ELF-1 (cell line): ENCODE measurements at regions not wholly inside any gene's neighbourhood (a gene's known extent, or its start where the extent isn't known, plus 50 kb on each side); places are given as distances from the start of the nearest gene placed in this dataset.
"Not testable (repeated sequence)": the region's sequence is repeated elsewhere in the genome, so short reads cannot be mapped to it uniquely, and the experiment has no call there.

Source experiments
- DNase-seq: peaks from one replicate; pipeline ENCODE4 v3.0.0-alpha.2; 2016; ENCODE audit warnings: low read depth, low spot score

DNA sequence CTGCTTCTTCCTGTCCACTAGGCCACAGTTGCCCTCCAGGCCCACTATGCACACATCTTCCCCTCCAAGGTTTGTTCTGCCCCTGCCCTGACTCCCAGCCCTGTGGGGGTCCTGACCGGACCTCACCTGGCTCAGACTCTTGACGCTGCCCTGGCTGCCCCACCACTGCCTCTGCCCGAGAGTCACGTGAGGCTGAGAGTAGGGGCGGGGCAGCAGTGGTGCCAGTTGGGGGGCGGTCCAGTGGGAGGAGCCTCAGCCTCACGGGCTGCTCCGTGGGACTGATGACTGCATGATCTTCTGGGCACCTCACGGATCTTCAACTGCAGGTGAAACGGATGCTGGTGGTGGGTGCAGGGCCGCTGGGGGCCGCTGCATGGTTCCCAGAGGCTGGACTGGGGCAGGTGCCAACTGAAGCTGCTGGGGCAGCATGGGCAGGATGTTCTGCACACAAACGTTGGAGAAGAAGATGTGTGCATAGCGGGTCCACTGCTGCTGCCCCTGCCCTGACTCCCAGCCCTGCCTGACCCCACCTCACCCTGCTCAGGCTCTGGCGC lies 77.6 kb downstream of the HHIPL2 start:
- DNase-seq, result not testable (repeated sequence)

DNA sequence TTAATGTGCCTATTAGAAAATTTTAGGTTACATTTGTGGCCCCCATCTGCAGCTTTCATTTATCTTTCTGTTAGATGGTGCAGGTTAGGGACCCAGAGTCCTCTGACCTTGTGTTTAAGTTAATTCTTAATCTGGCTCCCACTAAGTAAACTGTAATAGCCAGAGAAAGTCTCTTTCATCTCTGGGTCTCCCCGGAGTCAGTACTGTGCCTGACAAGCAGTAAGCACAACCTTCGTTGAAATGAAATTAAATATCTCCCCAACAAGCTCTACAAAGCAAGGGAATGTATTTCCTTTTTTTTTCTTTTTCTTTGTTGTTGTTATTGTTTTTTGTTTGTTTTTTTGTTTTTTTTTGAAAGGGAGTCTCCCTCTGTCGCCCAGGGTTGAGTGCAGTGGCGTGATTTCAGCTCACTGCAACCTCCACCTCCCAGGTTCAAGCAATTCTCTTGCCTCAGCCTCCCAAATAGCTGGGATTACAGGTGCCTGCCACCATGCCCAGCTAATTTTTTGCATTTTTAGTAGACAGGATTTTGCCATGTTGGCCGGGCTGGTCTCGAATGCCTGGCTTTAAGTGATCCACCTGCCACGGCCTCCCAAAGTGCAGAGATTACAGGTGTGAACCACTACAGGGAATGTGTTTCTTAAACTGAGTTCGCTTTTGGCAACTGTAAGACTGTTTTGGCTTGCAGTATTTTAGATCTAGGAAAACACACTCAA lies 81.6 kb downstream of the HHIPL2 start:
- DNase-seq, result no peak

DNA sequence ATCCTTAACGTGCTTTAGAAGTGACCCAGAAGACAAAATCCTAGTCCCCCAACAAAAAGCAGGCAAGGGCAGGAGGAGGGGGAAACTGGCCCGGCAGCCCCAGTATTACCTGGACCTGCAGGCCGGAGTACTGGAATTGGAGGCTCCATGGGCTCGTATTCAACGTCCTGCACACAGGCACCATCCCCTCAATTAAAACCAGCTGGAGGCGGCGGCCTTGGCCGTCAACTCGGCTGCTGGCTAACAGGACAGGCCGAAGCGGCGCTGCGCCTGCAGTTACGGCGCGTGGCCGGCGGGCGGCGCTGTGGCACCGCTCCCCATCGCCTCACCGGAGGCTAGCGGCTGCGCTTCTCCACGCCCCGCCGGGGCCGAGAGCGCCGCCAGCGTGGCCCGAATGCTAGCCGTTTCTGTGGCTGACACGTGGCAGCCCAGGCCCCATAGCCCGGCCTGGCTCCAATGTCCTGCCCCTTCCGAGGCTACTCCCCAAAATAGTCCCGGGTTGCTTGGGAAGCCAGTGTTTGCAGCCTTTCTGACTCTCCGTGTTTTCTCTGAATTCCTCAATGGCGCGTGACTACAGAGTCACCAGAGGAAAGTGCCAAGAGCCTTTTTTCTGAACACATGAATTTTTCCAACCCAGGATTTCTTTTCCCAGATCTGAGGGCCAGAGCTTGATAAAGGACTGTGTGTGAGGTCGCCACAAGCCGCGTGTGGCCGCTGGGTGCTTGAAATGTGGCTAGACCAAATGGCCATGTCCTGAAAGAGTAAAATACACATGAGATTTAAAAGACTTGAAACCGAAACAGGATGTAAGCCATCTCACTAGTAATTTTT lies 82.5 kb downstream of the HHIPL2 start:
- DNase-seq, result peak; percentile 97

DNA sequence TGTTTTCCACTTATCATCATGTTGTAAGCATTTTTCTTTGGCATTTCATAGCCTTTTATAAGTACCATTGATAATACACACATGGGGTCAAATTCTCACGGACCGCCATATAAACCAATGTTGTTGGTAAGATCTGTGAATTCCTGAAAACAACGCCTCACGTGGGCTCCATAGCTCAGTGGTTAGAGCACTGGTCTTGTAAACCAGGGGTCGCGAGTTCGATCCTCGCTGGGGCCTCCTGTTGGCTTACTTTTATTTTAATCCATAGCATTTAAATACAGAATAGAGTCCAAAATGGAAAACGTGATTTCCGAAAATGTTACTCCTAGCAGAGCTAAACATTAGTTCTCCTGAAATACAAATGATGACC lies 83.1 kb downstream of the HHIPL2 start:
- no peak for DNase-seq

DNA sequence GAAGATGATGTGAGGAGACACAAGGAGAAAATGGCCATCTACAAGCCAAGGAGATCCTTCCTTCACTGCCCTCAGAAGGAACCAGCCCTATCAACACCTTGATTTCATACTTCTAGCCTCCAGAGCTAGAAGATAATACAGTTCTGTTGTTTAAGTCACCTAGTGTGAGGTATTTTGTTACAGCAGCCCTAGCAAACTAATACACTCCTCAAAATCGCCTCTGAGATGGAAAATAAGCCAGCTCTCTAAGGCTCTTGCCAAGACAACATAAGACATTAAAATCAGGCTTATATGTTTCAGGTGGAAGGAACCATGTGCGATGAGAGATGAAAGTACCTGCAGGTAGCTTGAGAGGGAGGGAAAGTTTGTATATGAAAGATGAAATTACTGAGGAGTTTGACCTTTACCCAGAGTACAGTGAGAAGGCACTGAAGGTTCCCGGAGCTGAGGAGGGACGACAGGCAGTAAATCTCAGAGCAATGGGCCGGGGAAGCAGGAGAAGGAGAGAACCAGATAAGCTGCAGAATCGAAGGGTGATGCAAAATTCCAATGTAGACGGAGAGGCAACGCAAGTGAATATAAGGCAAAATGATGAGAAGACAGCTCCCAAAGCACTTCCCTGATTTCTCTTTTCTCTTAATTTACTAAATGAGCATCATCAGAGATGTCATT lies 84.7 kb downstream of the HHIPL2 start:
- no peak for DNase-seq

DNA sequence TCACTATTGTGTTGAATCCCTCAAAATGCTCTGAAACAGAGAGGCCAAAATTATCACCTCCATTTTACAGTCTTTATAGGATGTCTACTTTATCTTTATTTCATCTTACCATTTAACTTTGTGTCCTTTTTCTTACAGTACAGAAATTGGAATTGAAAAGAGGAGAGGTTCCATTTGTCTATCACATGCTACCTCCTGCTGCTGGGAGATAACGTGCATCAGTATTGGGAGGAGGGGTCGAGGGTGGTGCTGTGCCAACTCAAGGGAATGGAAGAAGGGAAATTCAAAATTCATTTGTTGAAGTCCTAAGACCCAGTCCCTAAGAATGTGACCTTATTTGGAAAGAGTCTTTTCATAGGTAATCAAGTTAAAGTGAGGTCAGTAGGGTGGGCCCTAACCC lies 85.3 kb downstream of the HHIPL2 start:
- no peak for DNase-seq

DNA sequence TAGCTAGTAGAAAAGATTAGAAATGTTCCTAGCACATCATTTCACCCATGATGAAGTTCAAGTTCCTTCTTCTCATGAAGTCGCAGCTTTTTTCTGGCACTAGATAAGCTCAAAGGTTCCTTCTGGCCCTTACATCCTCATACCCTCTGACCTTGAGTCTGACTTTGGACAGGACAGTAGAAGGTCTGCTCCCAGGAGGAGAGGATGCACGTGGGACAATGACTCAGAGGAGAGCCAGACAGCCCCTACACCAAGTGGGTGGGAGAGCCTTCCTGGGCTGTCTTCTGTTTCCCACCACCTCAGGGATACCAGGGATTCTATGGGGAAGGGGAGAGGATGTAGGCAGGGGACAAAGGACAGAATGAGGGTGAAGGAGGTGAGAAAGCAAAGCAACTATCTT lies 86.0 kb downstream of the HHIPL2 start:
- DNase-seq, result no peak

DNA sequence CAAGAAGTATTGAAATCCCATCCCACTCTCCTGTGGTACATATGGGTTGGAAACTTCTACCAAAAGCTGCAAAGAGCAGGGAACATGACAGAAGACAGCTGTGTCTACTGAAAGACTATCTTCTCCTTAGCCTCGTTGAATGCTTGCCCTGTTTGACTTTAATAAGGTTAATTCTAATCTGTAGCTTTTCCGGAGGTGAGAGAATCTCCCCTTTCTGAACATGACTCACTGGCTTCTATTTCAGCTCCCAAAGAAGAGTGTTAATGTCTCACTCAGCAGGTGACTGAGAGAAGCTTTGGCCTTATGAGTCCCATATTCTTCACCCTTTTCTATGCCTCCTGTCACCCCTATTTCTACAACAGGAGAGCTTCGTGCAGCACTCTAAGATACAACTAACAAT lies 88.3 kb downstream of the HHIPL2 start:
- no peak for DNase-seq

DNA sequence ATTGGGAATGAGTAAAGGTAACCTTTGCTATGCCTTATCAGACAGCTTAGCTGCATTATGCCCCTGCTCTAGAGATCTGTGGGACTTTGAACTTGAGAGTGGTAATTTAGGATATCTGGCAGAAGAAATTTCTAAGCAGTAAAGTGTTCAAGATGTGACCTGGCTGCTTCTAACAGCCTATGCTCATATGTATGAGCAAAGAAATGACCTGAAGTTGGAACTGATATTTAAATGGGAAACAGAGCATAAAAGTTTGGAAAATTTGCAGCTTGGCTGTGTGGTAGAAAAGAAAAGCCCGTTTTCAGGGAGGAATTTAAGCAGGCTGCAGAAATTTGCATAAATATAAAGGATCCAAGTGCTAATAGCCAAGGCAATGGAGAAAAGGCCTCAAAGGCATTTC lies 90.4 kb downstream of the HHIPL2 start:
- DNase-seq, result no peak

DNA sequence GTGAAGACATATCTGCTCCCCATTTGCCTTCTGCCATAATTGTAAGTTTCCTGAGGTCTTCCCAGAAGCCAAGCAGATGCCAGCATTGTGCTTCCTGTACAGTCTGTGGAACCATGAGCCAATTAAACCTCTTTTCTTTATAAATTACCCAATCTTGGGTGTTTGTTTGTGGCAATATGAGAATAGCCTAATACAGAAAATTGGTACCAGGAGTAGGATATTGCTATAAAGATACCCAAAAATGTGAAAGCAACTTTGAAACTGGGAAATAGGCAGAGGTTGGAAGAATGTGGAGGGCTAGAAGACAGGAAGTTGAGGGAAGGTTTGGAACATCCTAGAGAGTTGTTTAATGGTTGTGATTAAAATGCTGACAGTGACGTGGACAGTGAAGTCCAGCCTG lies 90.8 kb downstream of the HHIPL2 start:
- no peak for DNase-seq

DNA sequence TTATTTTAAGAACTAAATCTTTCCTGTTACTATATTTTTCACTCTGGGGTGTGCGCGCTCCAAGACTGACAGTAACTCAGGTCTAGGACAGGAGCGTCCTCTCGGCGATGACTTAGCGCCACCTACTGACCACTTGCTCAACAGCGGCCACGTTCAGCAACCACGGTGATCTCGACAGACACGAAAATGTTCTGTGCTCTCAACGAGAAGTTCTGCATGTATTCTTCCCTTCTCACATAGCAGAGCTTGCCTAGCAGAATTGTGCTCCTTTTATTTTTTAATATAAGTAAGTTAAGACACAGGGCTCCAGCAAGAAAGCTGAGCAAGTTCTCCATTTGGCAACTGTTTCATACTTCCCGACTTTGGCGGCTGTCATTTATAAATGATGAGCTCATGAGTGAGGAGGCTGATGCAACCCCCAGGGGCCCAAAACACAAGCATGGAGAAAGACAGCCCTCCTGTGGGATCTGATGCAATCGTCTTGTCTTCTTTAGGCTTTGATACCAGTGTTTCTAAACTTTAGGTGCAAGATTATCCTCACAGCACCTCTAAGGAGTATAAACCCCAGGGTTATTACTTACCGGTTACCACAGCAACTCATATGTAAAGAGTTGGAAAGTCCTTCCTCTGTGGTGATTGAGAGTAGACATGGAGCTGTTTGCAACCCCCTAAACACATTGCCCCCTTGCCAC lies 92.6 kb downstream of the HHIPL2 start:
- peak; percentile 91 for DNase-seq

DNA sequence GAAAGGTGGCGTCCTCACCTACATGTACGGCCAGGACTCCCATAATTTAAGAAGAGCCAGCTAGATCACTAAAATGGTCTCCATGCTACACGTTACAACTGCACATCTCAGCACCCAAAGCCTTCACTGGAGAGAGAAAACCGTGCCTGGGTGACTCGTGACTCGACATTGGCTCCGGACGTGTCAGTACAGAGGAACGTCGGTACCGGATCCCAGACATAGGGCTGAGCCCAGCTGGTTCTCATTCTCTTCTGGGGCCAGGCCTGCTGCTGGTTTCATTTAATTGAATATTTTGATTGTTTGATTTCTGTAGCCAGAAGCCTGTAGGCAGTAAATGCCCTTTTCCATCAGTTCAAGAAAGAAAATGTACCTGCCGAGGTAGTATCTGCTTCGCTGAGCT lies 93.1 kb downstream of the HHIPL2 start:
- no peak for DNase-seq

DNA sequence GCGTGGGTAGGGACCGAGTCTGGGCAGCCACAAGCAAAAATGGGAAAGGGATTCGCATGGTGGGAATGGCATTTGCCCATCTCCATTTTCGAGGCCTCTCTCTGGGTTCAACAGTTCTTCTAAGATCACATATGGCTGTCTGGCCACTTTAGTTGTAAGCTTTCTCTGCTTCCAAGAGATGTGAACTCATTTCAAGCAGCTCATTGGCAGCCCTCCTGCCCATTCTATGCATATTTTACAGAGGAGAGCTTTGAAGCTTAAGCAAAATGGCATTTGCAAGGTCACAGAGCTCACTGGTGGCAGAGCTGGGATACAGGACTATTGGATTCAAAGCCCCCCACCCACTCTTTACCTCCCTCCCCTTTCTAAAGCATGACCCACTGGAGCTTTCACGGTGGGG lies 93.7 kb downstream of the HHIPL2 start:
- DNase-seq, result no peak

DNA sequence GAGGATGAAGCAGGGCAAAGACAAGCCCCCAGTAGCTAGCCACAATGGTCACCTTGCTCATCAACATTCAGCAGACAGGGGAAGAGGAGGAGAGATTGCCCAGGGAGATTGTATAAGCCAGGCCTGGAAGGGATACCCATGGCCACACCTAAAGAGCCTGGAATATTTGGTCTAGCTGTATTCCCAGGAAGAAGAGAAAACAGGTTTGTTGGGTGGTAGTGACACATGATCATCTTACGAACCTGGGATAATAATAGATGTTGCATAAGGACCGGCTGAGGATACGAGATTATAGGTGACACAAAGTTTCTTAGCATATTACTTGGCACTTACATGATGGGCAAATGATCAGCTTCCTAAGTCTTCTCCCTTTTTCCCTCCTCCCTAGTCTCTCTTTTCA lies 95.9 kb downstream of the HHIPL2 start:
- DNase-seq, result no peak

DNA sequence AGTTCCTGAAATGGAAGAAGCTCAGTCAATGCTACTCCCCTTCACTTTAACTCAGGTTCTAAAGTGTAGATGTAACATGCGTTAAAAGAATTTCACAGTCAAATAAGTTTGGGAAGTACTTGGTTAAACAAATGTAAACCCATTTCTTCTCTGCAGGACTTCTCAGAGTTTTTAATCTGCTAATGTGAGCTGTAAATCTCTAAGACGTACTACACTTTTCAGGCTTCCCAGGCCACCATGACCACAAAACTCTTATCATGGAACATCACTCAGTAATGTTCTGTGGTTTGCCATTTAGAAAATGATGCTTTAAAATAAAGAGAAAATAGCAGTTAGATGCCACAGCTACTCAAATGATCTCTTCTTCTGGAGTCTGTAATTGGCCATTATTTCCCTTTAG lies 104.3 kb downstream of the HHIPL2 start:
- DNase-seq, result no peak

DNA sequence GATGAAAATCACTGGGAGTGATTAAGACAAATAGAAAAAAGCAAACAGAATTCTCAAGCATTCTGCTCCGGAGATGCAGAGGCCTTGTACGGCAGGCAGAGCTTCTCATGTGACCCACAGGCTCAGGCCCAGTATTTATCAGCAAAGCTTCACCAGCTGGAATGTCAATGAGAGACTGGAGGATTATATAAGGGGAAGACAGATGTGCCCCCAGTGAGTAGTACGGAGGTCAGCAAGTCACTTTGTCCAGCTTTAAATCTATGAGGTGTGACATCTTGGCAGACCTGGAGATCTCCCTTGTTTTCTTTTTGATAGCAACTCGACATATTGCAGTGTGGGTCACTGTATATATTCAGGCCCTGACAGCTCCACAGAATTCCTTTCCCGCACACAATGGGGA lies 106.8 kb downstream of the HHIPL2 start:
- no peak for DNase-seq

DNA sequence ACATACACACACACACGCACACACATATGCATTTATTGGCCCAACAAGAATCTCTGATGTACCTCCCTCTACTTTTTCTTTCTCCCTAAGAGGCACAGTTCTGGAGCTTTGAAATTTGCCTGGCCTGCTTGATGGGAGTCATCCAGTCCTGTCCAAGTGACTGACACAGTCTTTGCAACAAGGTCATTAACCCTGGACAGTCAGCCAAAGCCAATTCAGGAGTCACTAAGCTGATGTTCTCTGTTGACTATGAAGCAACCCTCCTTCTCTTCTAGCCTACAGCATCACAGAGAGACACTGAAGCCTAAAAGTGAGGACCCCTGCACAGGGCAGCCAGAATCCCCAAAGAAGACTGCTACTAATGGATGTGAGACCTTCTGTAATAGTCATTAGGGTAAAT lies 123.1 kb downstream of the HHIPL2 start:
- DNase-seq, result no peak

DNA sequence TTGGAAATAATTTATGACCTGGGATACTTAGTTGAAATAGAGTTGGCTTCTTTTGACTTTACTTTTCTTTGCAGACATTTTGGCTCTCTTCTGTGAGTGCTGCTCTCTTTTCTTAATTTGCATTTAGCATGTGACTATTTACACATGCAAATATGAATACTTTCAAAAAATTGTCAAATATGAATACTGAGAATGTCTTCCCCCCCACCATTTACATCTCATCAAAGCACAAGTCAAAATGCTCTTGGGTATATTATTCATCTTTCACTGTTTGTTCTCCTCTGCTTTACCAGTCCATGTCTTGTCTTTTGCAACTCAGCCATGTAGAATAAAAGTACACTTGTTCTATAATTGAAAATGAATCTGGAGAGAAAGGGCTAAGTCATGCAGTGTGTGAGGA lies 126.5 kb downstream of the HHIPL2 start:
- no peak for DNase-seq

DNA sequence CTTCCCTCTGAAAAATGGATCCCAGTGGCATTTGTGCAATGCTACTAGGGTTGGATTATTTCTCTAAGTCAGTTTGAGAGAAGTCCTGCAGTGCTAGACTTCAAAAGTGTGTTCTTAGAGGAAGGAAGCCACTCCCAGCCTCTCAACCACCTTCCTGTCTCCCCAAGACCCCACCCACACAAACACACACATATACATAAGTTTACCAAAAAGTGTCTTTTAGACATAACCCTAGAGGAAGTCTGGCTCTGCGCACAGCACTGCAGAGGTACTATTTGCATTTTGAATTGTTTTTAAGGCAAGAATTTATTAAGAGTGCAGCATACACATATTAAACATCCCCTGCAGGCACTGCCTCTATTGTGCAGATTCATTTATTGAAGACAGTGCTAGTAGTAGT lies 127.3 kb downstream of the HHIPL2 start:
- DNase-seq, result no peak

DNA sequence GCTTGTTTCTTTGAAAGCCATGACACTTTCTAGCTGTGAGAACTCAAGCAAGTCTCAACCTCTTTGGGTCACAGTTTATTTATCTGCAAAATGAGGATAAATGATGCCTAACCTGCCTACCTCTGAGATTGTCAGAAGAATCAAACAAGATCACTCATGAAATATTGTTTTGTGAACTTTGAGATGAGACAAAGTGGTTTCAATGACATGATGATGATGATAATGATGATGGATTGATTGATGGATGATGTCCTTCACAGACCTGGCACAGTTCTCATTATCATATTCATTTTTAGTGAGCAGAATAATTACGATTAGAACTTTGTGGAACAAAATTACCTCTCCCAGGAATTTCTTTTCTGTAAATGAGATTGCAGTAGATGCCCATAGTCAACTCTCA lies 129.2 kb downstream of the HHIPL2 start:
- no peak for DNase-seq

DNA sequence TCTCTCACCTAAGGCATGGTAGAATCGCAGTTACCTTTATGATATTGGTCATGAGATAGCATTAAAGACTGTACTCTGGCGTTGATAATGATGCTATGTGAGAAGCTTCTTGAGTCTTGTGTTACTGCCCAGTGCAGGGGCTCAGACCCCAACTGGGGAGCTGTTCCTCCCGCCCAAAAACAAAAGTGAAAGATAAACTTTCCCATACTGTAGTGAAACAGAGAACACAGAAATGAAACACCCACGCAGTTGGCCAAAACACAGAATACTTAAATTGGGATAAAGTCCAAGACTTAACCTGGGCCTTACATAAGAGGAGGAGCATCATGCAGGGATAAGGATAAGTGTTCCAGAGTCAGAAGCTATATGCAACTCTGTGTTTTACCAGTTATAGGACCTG lies 130.6 kb downstream of the HHIPL2 start:
- no peak for DNase-seq
